ENCODE measurements at regions not wholly inside any gene's neighbourhood (a gene's known extent, or its start where the extent isn't known, plus 50 kb on each side); places are given as distances from the start of the nearest gene placed in this dataset.

GRCh38 chr1:74964508-74965102 is 169.6 kb upstream of the LHX8 start:
- Histone ChIP-seq H3K18ac (ENCODE audit: low read depth, low read length) (no peak overlapping the region), H4K8ac (ENCODE audit: low read depth in 2 of 2, low read length in 2 of 2) (no peak overlapping the region), H2AFZ (replicated peaks; ENCODE audit: low read length, poor library complexity) (no peak overlapping the region), H3K36me3 (ENCODE audit: control insufficient read depth, insufficient read depth, low read length) (no peaks in the 10 kb centered on the region), H2AK5ac (ENCODE audit: low read depth, low read length) (no peak overlapping the region), H2BK5ac (ENCODE audit: low read depth, low read length, poor library complexity, severe bottlenecking) (no peak overlapping the region), H3K4ac (ENCODE audit: low read depth, low read length) (no peak overlapping the region), H3K4me1 (ENCODE audit: control insufficient read depth, insufficient read depth, low read length) (no peaks in the 10 kb centered on the region), H2BK15ac (ENCODE audit: low read depth, low read length) (no peak overlapping the region), H2AK9ac (replicated peaks; ENCODE audit: low read depth, low read length, poor library complexity) (no peak overlapping the region), H3K9ac (ENCODE audit: low read depth, low read length) (no peak overlapping the region), H3K14ac (replicated peaks; ENCODE audit: low read depth, low read length) (no peak overlapping the region), H3K4me3 (ENCODE audit: insufficient read depth, low read depth, low read length) (no peak overlapping the region), H3K4me2 (ENCODE audit: low read depth, low read length) (no peak overlapping the region), H4K20me1 (ENCODE audit: insufficient read depth, low read length) (no peaks in the 10 kb centered on the region), H3K27ac (ENCODE audit: insufficient read depth, low read length) (no peak overlapping the region), H2BK20ac (ENCODE audit: low read depth, low read length) (no peak overlapping the region), H3K23ac (ENCODE audit: low read depth, low read length) (no peak overlapping the region), H3K9me1 (ENCODE audit: insufficient read depth, low read length) (no peaks in the 10 kb centered on the region), H3K9me3 (ENCODE audit: control insufficient read depth, insufficient read depth, low read length) (peaks cover 5% of the 10 kb centered on the region; the same call in 1 of the 2 replicates), H3K56ac (ENCODE audit: extremely low read depth, insufficient read depth, low read length) (no peak overlapping the region), H3K79me1 (ENCODE audit: low read depth in 1 of 2, low read length in 2 of 2) (no peaks in the 10 kb centered on the region), H2BK120ac (ENCODE audit: low read depth, low read length) (no peak overlapping the region), H4K5ac (ENCODE audit: low read depth, low read length) (no peak overlapping the region), H3K27me3 (ENCODE audit: control insufficient read depth, insufficient read depth, low read length) (no peaks in the 10 kb centered on the region), H4K91ac (ENCODE audit: insufficient read depth, low read depth, low read length) (no peak overlapping the region)
- dilution Hi-C loops (cut with HindIII; ENCODE audit: low sequenced_read_pairs, unreplicated experiment) (no loop called here), in situ Hi-C loops (cut with MboI; ENCODE audit: low sequenced_read_pairs) (no loop called here), intact Hi-C loops (cut with micrococcal nuclease) (no loop called here)
- ATAC-seq (ENCODE audit: low read depth) = no peak
- BruUV-seq (replicated peaks) = no TSS peak
- CTCF ChIA-PET = interaction anchor here (0.6 to 0.7 kb wide), 2 partner anchors 9 to 630 kb away, joined by 3 to 6 read pairs; no protein-coding TSS in a partner anchor
- WGBS, 2 experiments (ENCODE audit: extremely low coverage in 2 of 2, insufficient read length in 1 of 2) = no CpG with 5 or more reads among the region's 9 CpGs
- DNase-seq = no peak
- POLR2A ChIA-PET (ENCODE audit: unreplicated experiment) = no interaction called here
- TF ChIP-seq MAFK (IDR thresholded peaks at IDR 0.05; ENCODE audit: low read depth, low read length) (no peak), SMC3 (IDR thresholded peaks at IDR 0.05; ENCODE audit: low read depth, low read length) (no peak), CHD1 (IDR thresholded peaks at IDR 0.05; ENCODE audit: low read depth, low read length) (no peak), USF2 (IDR thresholded peaks at IDR 0.05; ENCODE audit: low read depth, low read length) (no peak), CTCF (conservative IDR thresholded peaks at IDR 0.05; ENCODE audit: low read depth, low read length) (no peak), CEBPB (IDR thresholded peaks at IDR 0.05; ENCODE audit: low read depth, low read length) (no peak), RCOR1 (IDR thresholded peaks at IDR 0.05; ENCODE audit: insufficient replicate concordance, low read length) (no peak), FOS (IDR thresholded peaks at IDR 0.05; ENCODE audit: low read depth, low read length) (no peak), MAZ (IDR thresholded peaks at IDR 0.05; ENCODE audit: borderline replicate concordance, low read depth, low read length) (no peak), NFE2L2 (IDR thresholded peaks at IDR 0.05; ENCODE audit: low read depth, low read length) (no peak)
